Femur (tissue), 1 donor: ENCODE measurements at regions not wholly inside any gene's neighbourhood (a gene's known extent, or its start where the extent isn't known, plus 50 kb on each side); places are given as distances from the start of the nearest gene placed in this dataset.
A peak's percentile ranks its signal among the peaks of the same experiment; 100 is the strongest.
"Not testable (repeated sequence)": the region's sequence is repeated elsewhere in the genome, so short reads cannot be mapped to it uniquely, and the experiment has no call there.

ENCODE experiments used
- DNase-seq: peaks from one replicate; pipeline ENCODE4 v3.0.0-alpha.2; 2017

- DNase-seq, result no peak
These were observed 131.9 kb upstream of the SPATS2L start for GRCh38 chr2:200174433-200175216.

- peak; percentile 87 for DNase-seq
These were observed 128.3 kb upstream of the SPATS2L start for GRCh38 chr2:200177971-200178911.

GRCh38 chr2:200179151-200179550, 127.3 kb upstream of the SPATS2L start:
- DNase-seq, result no peak

- DNase-seq, result no peak
These were observed 125.5 kb upstream of the SPATS2L start for GRCh38 chr2:200180943-200181342.

- DNase-seq, result no peak
These were observed 124.7 kb upstream of the SPATS2L start for GRCh38 chr2:200181755-200182154.

- no peak for DNase-seq
These were observed 121.5 kb upstream of the SPATS2L start for GRCh38 chr2:200184748-200185627.

GRCh38 chr2:200185628-200186000, 120.9 kb upstream of the SPATS2L start:
- no peak for DNase-seq

GRCh38 chr2:200186002-200186401, 120.5 kb upstream of the SPATS2L start:
- DNase-seq, result no peak

GRCh38 chr2:200188876-200189275, 117.6 kb upstream of the SPATS2L start:
- no peak for DNase-seq

GRCh38 chr2:200189964-200190363, 116.5 kb upstream of the SPATS2L start:
- no peak for DNase-seq

GRCh38 chr2:200193331-200193730, 113.2 kb upstream of the SPATS2L start:
- DNase-seq, result no peak

- no peak for DNase-seq
These were observed 112.7 kb upstream of the SPATS2L start for GRCh38 chr2:200193791-200194190.

GRCh38 chr2:200194746-200195145, 111.7 kb upstream of the SPATS2L start:
- DNase-seq, result no peak

GRCh38 chr2:200199005-200199404, 107.5 kb upstream of the SPATS2L start:
- no peak for DNase-seq

- DNase-seq, result no peak
These were observed 106.8 kb upstream of the SPATS2L start for GRCh38 chr2:200199576-200200263.

GRCh38 chr2:200201839-200202238, 104.7 kb upstream of the SPATS2L start:
- DNase-seq, result not testable (repeated sequence)

- no peak for DNase-seq
These were observed 103.1 kb upstream of the SPATS2L start for GRCh38 chr2:200203381-200203827.

- DNase-seq, result no peak
These were observed 98.5 kb upstream of the SPATS2L start for GRCh38 chr2:200208041-200208440.

GRCh38 chr2:200209030-200209429, 97.5 kb upstream of the SPATS2L start:
- no peak for DNase-seq

GRCh38 chr2:200211643-200212042, 94.8 kb upstream of the SPATS2L start:
- DNase-seq, result no peak

- no peak for DNase-seq
These were observed 93.5 kb upstream of the SPATS2L start for GRCh38 chr2:200212862-200213425.

GRCh38 chr2:200216310-200216709, 90.2 kb upstream of the SPATS2L start:
- DNase-seq, result no peak
